OCI-LY3 (cell line): ENCODE measurements at regions not wholly inside any gene's neighbourhood (a gene's known extent, or its start where the extent isn't known, plus 50 kb on each side); places are given as distances from the start of the nearest gene placed in this dataset.

Experiments used
- H2AFZ ChIP-seq: fragments of 200-600, 300-600 bp; shearing (Covaris generic); 2 replicates; pipeline ENCODE4 v1.6.0; 2014; ENCODE audit warnings: antibody characterized with exemption, low read depth, low read length
- H3K27ac ChIP-seq: fragments of 200-600, 300-600 bp; sonication (generic); 2 replicates; pipeline ENCODE4 v1.5.1; 2014; ENCODE audit warnings: mild to moderate bottlenecking, low read length, moderate library complexity, mixed read lengths
- H3K27me3 ChIP-seq: fragments of 200-600, 300-600 bp; sonication (generic); 2 replicates; pipeline ENCODE4 v1.6.1; 2014; ENCODE audit warnings: low read depth, low read length, mixed read lengths
- H3K36me3 ChIP-seq: fragments of 200-600, 300-600 bp; sonication (generic); replicated peaks from 2 replicates; pipeline ENCODE3; 2014; ENCODE audit warnings: low read depth, low read length, mixed read lengths
- H3K4me1 ChIP-seq: fragments of 300-600, 200-600 bp; sonication (generic); 2 replicates; pipeline ENCODE4 v1.6.1; 2014; ENCODE audit warnings: low read length, mixed read lengths
- H3K4me2 ChIP-seq: fragments of 200-600, 300-600 bp; sonication (generic); 2 replicates; pipeline ENCODE4 v1.6.1; 2014; ENCODE audit warnings: low read length, mixed read lengths
- H3K4me3 ChIP-seq: fragments of 300-600, 200-600 bp; sonication (generic); 2 replicates; pipeline ENCODE4 v1.5.1; 2014; ENCODE audit warnings: antibody characterized with exemption, mild to moderate bottlenecking, low read length, moderate library complexity
- H3K79me2 ChIP-seq: fragments of 300-600, 200-600 bp; shearing (Covaris generic); 2 replicates; pipeline ENCODE4 v1.6.1; 2014; ENCODE audit warnings: mild to moderate bottlenecking, low read length, mixed read lengths
- H3K9ac ChIP-seq: fragments of 300-600, 200-600 bp; shearing (Covaris generic); 2 replicates; pipeline ENCODE4 v1.6.0; 2014; ENCODE audit warnings: mild to moderate bottlenecking, low read length, moderate library complexity
- H3K9me3 ChIP-seq: fragments of 200-600, 300-600 bp; shearing (Covaris generic); 2 replicates; pipeline ENCODE4 v1.6.1; 2014; ENCODE audit warnings: low read length, mixed read lengths; ENCODE audit not compliant: insufficient read depth
- H4K20me1 ChIP-seq: fragments of 200-600, 300-600 bp; sonication (generic); 2 replicates; pipeline ENCODE4 v1.6.1; 2016; ENCODE audit warnings: low read length, mixed read lengths; ENCODE audit not compliant: insufficient read depth
- CTCF ChIP-seq: fragments of 200-600, 300-600 bp; sonication (generic); IDR thresholded peaks from 2 replicates; pipeline ENCODE4 v1.5.1; 2014; ENCODE audit warnings: antibody characterized with exemption, low read length, low read depth
- EZH2phosphoT487 ChIP-seq: fragments of 200-600 bp; shearing (Covaris generic); IDR thresholded peaks from 2 replicates; pipeline ENCODE4 v1.6.1; 2018; ENCODE audit warnings: antibody characterized with exemption, mixed run types, low read depth

- Histone ChIP-seq H3K9ac (no peak overlapping the region), H4K20me1 (no peaks in the 10 kb centered on the region), H3K27me3 (no peaks in the 10 kb centered on the region), H3K4me2 (no peak overlapping the region), H2AFZ (no peak overlapping the region), H3K79me2 (no peaks in the 10 kb centered on the region), H3K4me1 (no peaks in the 10 kb centered on the region), H3K27ac (no peak overlapping the region), H3K4me3 (no peak overlapping the region), H3K9me3 (no peaks in the 10 kb centered on the region), H3K36me3 (no peaks in the 10 kb centered on the region)
- no peak for TF ChIP-seq EZH2phosphoT487
- no peak for TF ChIP-seq CTCF
Measured at GRCh38 chr20:6940876-6941275, 173.4 kb downstream of the BMP2 start.

- TF ChIP-seq EZH2phosphoT487 (no peak), CTCF (no peak)
- Histone ChIP-seq H3K4me3 (no peak overlapping the region), H3K9me3 (no peaks in the 10 kb centered on the region), H4K20me1 (no peaks in the 10 kb centered on the region), H3K4me1 (no peaks in the 10 kb centered on the region), H3K36me3 (no peaks in the 10 kb centered on the region), H3K27me3 (no peaks in the 10 kb centered on the region), H3K27ac (no peak overlapping the region), H3K79me2 (no peaks in the 10 kb centered on the region), H3K4me2 (no peak overlapping the region), H3K9ac (no peak overlapping the region), H2AFZ (no peak overlapping the region)
Measured at GRCh38 chr20:6941571-6941970, 174.1 kb downstream of the BMP2 start.

- Histone ChIP-seq H3K27me3 (no peaks in the 10 kb centered on the region), H3K79me2 (no peaks in the 10 kb centered on the region), H3K27ac (no peak overlapping the region), H3K4me3 (no peak overlapping the region), H3K4me2 (no peak overlapping the region), H3K4me1 (no peaks in the 10 kb centered on the region), H2AFZ (no peak overlapping the region), H3K9ac (no peak overlapping the region), H3K36me3 (no peaks in the 10 kb centered on the region), H3K9me3 (no peaks in the 10 kb centered on the region), H4K20me1 (no peaks in the 10 kb centered on the region)
- TF ChIP-seq EZH2phosphoT487 = no peak
- TF ChIP-seq CTCF = no peak
Measured at GRCh38 chr20:6942266-6942665, 174.8 kb downstream of the BMP2 start.

GRCh38 chr20:6944292-6944691 is 176.8 kb downstream of the BMP2 start:
- Histone ChIP-seq H3K27me3 (no peaks in the 10 kb centered on the region), H2AFZ (no peak overlapping the region), H3K9me3 (no peaks in the 10 kb centered on the region), H3K4me1 (no peaks in the 10 kb centered on the region), H4K20me1 (no peaks in the 10 kb centered on the region), H3K4me3 (no peak overlapping the region), H3K27ac (no peak overlapping the region), H3K36me3 (no peaks in the 10 kb centered on the region), H3K9ac (no peak overlapping the region), H3K4me2 (no peak overlapping the region), H3K79me2 (no peaks in the 10 kb centered on the region)
- TF ChIP-seq EZH2phosphoT487 = no peak
- no peak for TF ChIP-seq CTCF
